ENCODE measurements at regions not wholly inside any gene's neighbourhood (a gene's known extent, or its start where the extent isn't known, plus 50 kb on each side); places are given as distances from the start of the nearest gene placed in this dataset.
A peak's percentile ranks its signal among the peaks of the same experiment; 100 is the strongest.

- Histone ChIP-seq H3K27me3 (ENCODE audit: control insufficient read depth in 1 of 2, insufficient read depth in 2 of 2, low read length in 2 of 2) (no peaks in the 10 kb centered on the region), H3K9me3 (ENCODE audit: low read length) (no peaks in the 10 kb centered on the region), H3K79me2 (ENCODE audit: insufficient read depth, low read length) (no peaks in the 10 kb centered on the region), H3K36me3 (replicated peaks in 1 of 2; ENCODE audit: control insufficient read depth in 1 of 2, insufficient read depth in 2 of 2, low read length in 2 of 2) (no peaks in the 10 kb centered on the region), H3K4me1 (ENCODE audit: insufficient read depth, low read length) (peaks cover 30% of the 10 kb centered on the region), H4K20me1 (ENCODE audit: insufficient read depth, low read length) (no peaks in the 10 kb centered on the region), H2AFZ (ENCODE audit: low read length) (no peak overlapping the region), H3K27ac (ENCODE audit: extremely low read length, insufficient read depth, low read length) (no peak overlapping the region), H3K4me3 (replicated peaks in 1 of 3; ENCODE audit: insufficient read depth in 1 of 3, low read depth in 2 of 3, low read length in 3 of 3) (no peak overlapping the region), H3K4me2 (ENCODE audit: low read depth, low read length) (no peak overlapping the region), H3K9ac (ENCODE audit: insufficient read depth, low read depth, low read length) (no peak overlapping the region)
- no TSS peak for BruUV-seq (replicated peaks)
- POLR2A ChIA-PET: interaction anchor here (1.2 kb wide), 1 partner anchor 230 kb away, joined by 4 read pairs; no protein-coding TSS in a partner anchor
- in situ Hi-C loops (cut with HindIII; ENCODE audit: extremely low pct_ligation_motif_present, low pct_unique_long_range_greater_than_20kb): no loop called here
- WGBS (ENCODE audit: low lambda C conversion rate): 95% methylated on average over 8 of the region's 8 CpGs
- ATAC-seq: no peak
- CTCF ChIA-PET (ENCODE audit: low intra/inter-chr PET ratio, low total read pairs): no interaction called here
- intact Hi-C loops (cut with micrococcal nuclease; ENCODE audit: unreplicated experiment): no loop called here
- 0 out of 2 replicates have a peak, but pooled peaks have one; percentile 25 for TF ChIP-seq ATF7 (IDR thresholded peaks at IDR 0.05)
- no peak for TF ChIP-seq ATF7 (CRISPR knock-in tag; IDR thresholded peaks at IDR 0.05)
- no peak for TF ChIP-seq ZNF224 (CRISPR knock-in tag; IDR thresholded peaks at IDR 0.05)
- no peak for TF ChIP-seq ZNF253 (CRISPR knock-in tag; IDR thresholded peaks at IDR 0.05; ENCODE audit: borderline replicate concordance)
- no peak for FAIRE-seq
- DNase-seq (ENCODE audit: low spot score): no peak
These were observed 85.5 kb downstream of the APIP start for GRCh38 chr11:34830648-34831047.

GRCh38 chr11:34830035-34830434 is 86.1 kb downstream of the APIP start:
- 61% methylated on average over 5 of the region's 5 CpGs for WGBS (ENCODE audit: low lambda C conversion rate)
- ChIA-PET CTCF (ENCODE audit: low intra/inter-chr PET ratio, low total read pairs) (no interaction called here), POLR2A (interaction anchor here (1.2 kb wide), 1 partner anchor 230 kb away, joined by 4 read pairs; no protein-coding TSS in a partner anchor)
- BruUV-seq (replicated peaks): no TSS peak
- in situ Hi-C loops (cut with HindIII; ENCODE audit: extremely low pct_ligation_motif_present, low pct_unique_long_range_greater_than_20kb) (no loop called here), intact Hi-C loops (cut with micrococcal nuclease; ENCODE audit: unreplicated experiment) (no loop called here)
- H3K4me2 ChIP-seq (ENCODE audit: low read depth, low read length): no peak overlapping the region
- TF ChIP-seq TOPORS (CRISPR knock-in tag; IDR thresholded peaks at IDR 0.05) (no peak), ZSCAN12 (CRISPR knock-in tag; IDR thresholded peaks at IDR 0.05) (no peak), ZFP62 (CRISPR knock-in tag; IDR thresholded peaks at IDR 0.05) (no peak), ZNF816 (CRISPR knock-in tag; IDR thresholded peaks at IDR 0.05; ENCODE audit: borderline replicate concordance) (no peak), NFE2L2 (IDR thresholded peaks at IDR 0.05; ENCODE audit: low read length) (no peak), SP4 (CRISPR knock-in tag; IDR thresholded peaks at IDR 0.05) (no peak), KAT7 (CRISPR knock-in tag; IDR thresholded peaks at IDR 0.05; ENCODE audit: borderline replicate concordance) (no peak), ZNF382 (CRISPR knock-in tag; IDR thresholded peaks at IDR 0.05; ENCODE audit: borderline replicate concordance) (no peak), JDP2 (CRISPR knock-in tag; IDR thresholded peaks at IDR 0.05; ENCODE audit: borderline replicate concordance) (no peak), MTF1 (CRISPR knock-in tag; IDR thresholded peaks at IDR 0.05) (no peak), ASH2L (IDR thresholded peaks at IDR 0.05; ENCODE audit: insufficient read length, low read depth, low read length) (no peak), EP300 (IDR thresholded peaks at IDR 0.05; ENCODE audit: low read depth in 2 of 2, low read length in 2 of 2) (no peak), EP300 (CRISPR knock-in tag; IDR thresholded peaks at IDR 0.05; ENCODE audit: borderline replicate concordance) (no peak), ZNF766 (CRISPR knock-in tag; IDR thresholded peaks at IDR 0.05; ENCODE audit: borderline replicate concordance) (no peak), ZBTB7A (CRISPR knock-in tag; IDR thresholded peaks at IDR 0.05) (no peak), ZNF101 (CRISPR knock-in tag; IDR thresholded peaks at IDR 0.05; ENCODE audit: borderline replicate concordance, low read depth) (no peak), ATF5 (CRISPR knock-in tag; IDR thresholded peaks at IDR 0.05; ENCODE audit: low read depth) (no peak)
- TF ChIP-seq, protein P1, sequence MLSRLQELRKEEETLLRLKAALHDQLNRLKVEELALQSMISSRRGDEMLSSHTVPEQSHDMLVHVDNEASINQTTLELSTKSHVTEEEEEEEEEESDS (CRISPR knock-in tag; IDR thresholded peaks at IDR 0.05; ENCODE audit: borderline replicate concordance): no peak
- no peak overlapping the region for H3K4me3 ChIP-seq (replicated peaks in 1 of 3; ENCODE audit: insufficient read depth in 1 of 3, low read depth in 2 of 3, low read length in 3 of 3)
- no peak for DNase-seq (ENCODE audit: low spot score)
- no peaks in the 10 kb centered on the region for H3K9me3 ChIP-seq (ENCODE audit: low read length)
- H3K27ac ChIP-seq (ENCODE audit: extremely low read length, insufficient read depth, low read length): no peak overlapping the region
- H3K79me2 ChIP-seq (ENCODE audit: insufficient read depth, low read length): no peaks in the 10 kb centered on the region
- no peak for FAIRE-seq
- no peaks in the 10 kb centered on the region for H4K20me1 ChIP-seq (ENCODE audit: insufficient read depth, low read length)
- H3K36me3 ChIP-seq (replicated peaks in 1 of 2; ENCODE audit: control insufficient read depth in 1 of 2, insufficient read depth in 2 of 2, low read length in 2 of 2): no peaks in the 10 kb centered on the region
- peaks cover 36% of the 10 kb centered on the region for H3K4me1 ChIP-seq (ENCODE audit: insufficient read depth, low read length)
- no peak overlapping the region for H2AFZ ChIP-seq (ENCODE audit: low read length)
- ATAC-seq: no peak
- H3K27me3 ChIP-seq (ENCODE audit: control insufficient read depth in 1 of 2, insufficient read depth in 2 of 2, low read length in 2 of 2): no peaks in the 10 kb centered on the region
- H3K9ac ChIP-seq (ENCODE audit: insufficient read depth, low read depth, low read length): no peak overlapping the region
